GM12878 (cell line): ENCODE measurements at regions not wholly inside any gene's neighbourhood (a gene's known extent, or its start where the extent isn't known, plus 50 kb on each side); places are given as distances from the start of the nearest gene placed in this dataset.

Source experiments
- ATAC-seq: fragments of 200-7000 bp; cut with Tn5 transposase; 3 replicates; pipeline ENCODE4 v1.9.1; 2020; ENCODE audit warnings: mild to moderate bottlenecking, moderate library complexity
- BruUV-seq: library from RNA; stranded (reverse); fragments of 400-500 nt; replicated peaks from 2 replicates; lab custom pipeline; 2021; lab: Mats Ljungman, UMichigan
- CTCF ChIA-PET: fragments of 300-600 bp; sonication (Branson Sonifier 250); formaldehyde crosslinking; extraction: SDS; loops from one replicate; lab custom pipeline; 2021; ENCODE audit warnings: inconsistent platforms; lab: Yijun Ruan, JAX
- POLR2A ChIA-PET: fragments of 350-600 bp; formaldehyde crosslinking; extraction: SDS; loops from one replicate; lab custom pipeline; 2021; ENCODE audit warnings: inconsistent platforms; lab: Charles Lee
- RAD21 ChIA-PET: fragments of 300-600 bp; sonication (Branson Sonifier 250); formaldehyde crosslinking; loops from one replicate; lab custom pipeline; 2023; ENCODE audit warnings: antibody characterized with exemption; ENCODE audit not compliant: unreplicated experiment; lab: Charles Lee
- SMC1A ChIA-PET: fragments of 300-600 bp; sonication (Branson Sonifier 250); formaldehyde crosslinking; loops from one replicate; lab custom pipeline; 2023; ENCODE audit not compliant: unreplicated experiment, uncharacterized antibody; lab: Charles Lee
- DNase-seq: peaks from one replicate; pipeline ENCODE4 v3.0.0-alpha.2; 2011; ENCODE audit warnings: low read depth, low spot score
- FAIRE-seq: peaks from 3 replicates; lab custom pipeline; 2011; peaks lifted over from hg19 to GRCh38; lab: Jason Lieb, UNC
- H2AFZ ChIP-seq: 2 replicates; pipeline ENCODE4 v1.6.0; 2011; ENCODE audit warnings: low read depth, low read length, control low read depth; ENCODE audit not compliant: control insufficient read depth
- H3K27ac ChIP-seq: 2 replicates; pipeline ENCODE4 v1.5.1; 2011; ENCODE audit warnings: control low read depth; ENCODE audit not compliant: control insufficient read depth, insufficient read depth
- H3K27me3 ChIP-seq, 2 experiments: replicated peaks in 1 of 2; 2 replicates each; pipeline versions ENCODE4 v1.6.0 to v1.6.1; 2011; ENCODE audit warnings: low read length in 1 of 2; ENCODE audit not compliant: control insufficient read depth in 2 of 2, insufficient read depth in 2 of 2
- H3K36me3 ChIP-seq, 2 experiments: 2 replicates each; pipeline ENCODE4 v1.5.1; 2011; ENCODE audit warnings: low read length in 1 of 2; ENCODE audit not compliant: control insufficient read depth in 2 of 2, insufficient read depth in 2 of 2
- H3K4me1 ChIP-seq: 2 replicates; pipeline ENCODE4 v1.6.1; 2011; ENCODE audit warnings: mild to moderate bottlenecking, low read length, moderate library complexity, mixed read lengths; ENCODE audit not compliant: control insufficient read depth, insufficient read depth
- H3K4me2 ChIP-seq: 2 replicates; pipeline ENCODE4 v1.6.0; 2011; ENCODE audit warnings: control low read depth; ENCODE audit not compliant: control insufficient read depth, insufficient read depth
- H3K4me3 ChIP-seq: fragments of 200-600 bp; sonication (generic); 2 replicates; pipeline ENCODE4 v1.5.1; 2016
- H3K79me2 ChIP-seq: 2 replicates; pipeline ENCODE4 v1.6.0; 2011; ENCODE audit warnings: low read length; ENCODE audit not compliant: control insufficient read depth, insufficient read depth
- H3K9ac ChIP-seq: 2 replicates; pipeline ENCODE4 v1.8.0; 2011; ENCODE audit warnings: low read length, control low read depth, mixed read lengths; ENCODE audit not compliant: control insufficient read depth, insufficient read depth
- H3K9me3 ChIP-seq: replicated peaks from 3 replicates; pipeline ENCODE4 v1.5.1; 2011; ENCODE audit warnings: mild to moderate bottlenecking, low read length; ENCODE audit not compliant: control insufficient read depth, insufficient read depth
- H4K20me1 ChIP-seq: 2 replicates; pipeline ENCODE4 v1.6.0; 2011; ENCODE audit not compliant: control insufficient read depth, insufficient read depth
- ATF7 ChIP-seq: fragments of 450-650 bp; IDR thresholded peaks from 2 replicates; pipeline ENCODE4 v1.6.1; 2016; ENCODE audit warnings: low read depth, mild to moderate bottlenecking
- CEBPB ChIP-seq, 2 experiments: fragments of 150-350 bp in 1 of 2; IDR thresholded peaks; 2 replicates each; pipeline ENCODE4 v1.6.1; 2012 to 2014; ENCODE audit warnings: low read depth in 2 of 2, low read length in 2 of 2, borderline replicate concordance in 1 of 2, inconsistent platforms in 1 of 2
- DPF2 ChIP-seq: fragments of 450-650 bp; IDR thresholded peaks from 2 replicates; pipeline ENCODE4 v1.6.1; 2017; ENCODE audit warnings: mild to moderate bottlenecking
- EGR1 ChIP-seq, 2 experiments: IDR thresholded peaks; 1 replicate in 1 of 2; 2 replicates in 1 of 2; pipeline ENCODE4 v1.6.1; 2011 to 2012; ENCODE audit warnings: low read depth in 2 of 2, low read length in 2 of 2, borderline replicate concordance in 1 of 2, mild to moderate bottlenecking in 1 of 2, moderate library complexity in 1 of 2
- EP300 ChIP-seq, 2 experiments: fragments of 150-350 bp in 1 of 2; IDR thresholded peaks; 2 replicates each; pipeline ENCODE4 v1.6.1; 2011 to 2012; ENCODE audit warnings: low read depth in 2 of 2, low read length in 2 of 2, borderline replicate concordance in 1 of 2, improper control_type of control experiment in 1 of 2, inconsistent platforms in 1 of 2; ENCODE audit not compliant: control insufficient read depth in 1 of 2
- FOXK2 ChIP-seq: fragments of 450-650 bp; IDR thresholded peaks from 2 replicates; pipeline ENCODE4 v1.6.1; 2017; ENCODE audit warnings: mild to moderate bottlenecking, moderate library complexity
- HCFC1 ChIP-seq: fragments of 150-350 bp; IDR thresholded peaks from 2 replicates; pipeline ENCODE4 v1.6.1; 2014; ENCODE audit warnings: low read length
- MTA3 ChIP-seq: IDR thresholded peaks from 2 replicates; pipeline ENCODE4 v1.6.1; 2012; ENCODE audit warnings: low read length, inconsistent platforms, borderline replicate concordance
- POLR2AphosphoS5 ChIP-seq: IDR thresholded peaks from 2 replicates; pipeline ENCODE4 v1.6.1; 2011; ENCODE audit warnings: mild to moderate bottlenecking, low read length, inconsistent platforms
- RCOR1 ChIP-seq: conservative IDR thresholded peaks from 2 replicates; pipeline ENCODE4 v1.6.1; 2012; ENCODE audit warnings: low read depth, low read length, improper control_type of control experiment
- TAF1 ChIP-seq: IDR thresholded peaks from 2 replicates; pipeline ENCODE4 v1.6.1; 2011; ENCODE audit warnings: mild to moderate bottlenecking, low read depth, low read length, borderline replicate concordance
- TBL1XR1 ChIP-seq: IDR thresholded peaks from 2 replicates; pipeline ENCODE4 v1.6.1; 2012; ENCODE audit warnings: low read depth, low read length, improper control_type of control experiment
- WRNIP1 ChIP-seq: IDR thresholded peaks from 2 replicates; pipeline ENCODE4 v1.6.1; 2011; ENCODE audit warnings: low read depth, low read length, improper control_type of control experiment, borderline replicate concordance
- YBX1 ChIP-seq: fragments of 450-650 bp; IDR thresholded peaks from 2 replicates; pipeline ENCODE4 v1.6.1; 2016; ENCODE audit warnings: antibody characterized with exemption
- ZNF24 ChIP-seq: fragments of 450-650 bp; IDR thresholded peaks from 2 replicates; pipeline ENCODE4 v1.6.1; 2017; ENCODE audit warnings: antibody characterized with exemption, mild to moderate bottlenecking
- ZNF592 ChIP-seq: fragments of 450-650 bp; IDR thresholded peaks from 2 replicates; pipeline ENCODE4 v1.6.1; 2017; ENCODE audit warnings: mild to moderate bottlenecking, moderate library complexity
- ZZZ3 ChIP-seq: IDR thresholded peaks from 2 replicates; pipeline ENCODE4 v1.6.1; 2011; ENCODE audit warnings: low read depth; ENCODE audit not compliant: control insufficient read depth, insufficient read length
- in situ Hi-C: fragments of 300-500 bp; cut with MboI; formaldehyde crosslinking; loops from 9 replicates; pipeline ENCODE4 v1.14.3; 2018; ENCODE audit warnings: mixed read lengths
- intact Hi-C: fragments of 100-400 bp; cut with micrococcal nuclease; formaldehyde crosslinking; loops from one replicate; pipeline ENCODE4 v1.14.2; 2022; ENCODE audit not compliant: unreplicated experiment
- TF ChIP-seq, protein P1 (sequence below): fragments of 450-650 bp; IDR thresholded peaks from 2 replicates; pipeline ENCODE4 v1.6.1; 2014; ENCODE audit warnings: mild to moderate bottlenecking
- TF ChIP-seq, protein P2 (sequence below): fragments of 450-650 bp; IDR thresholded peaks from 2 replicates; pipeline ENCODE4 v1.6.1; 2016; ENCODE audit warnings: mild to moderate bottlenecking

DNA sequence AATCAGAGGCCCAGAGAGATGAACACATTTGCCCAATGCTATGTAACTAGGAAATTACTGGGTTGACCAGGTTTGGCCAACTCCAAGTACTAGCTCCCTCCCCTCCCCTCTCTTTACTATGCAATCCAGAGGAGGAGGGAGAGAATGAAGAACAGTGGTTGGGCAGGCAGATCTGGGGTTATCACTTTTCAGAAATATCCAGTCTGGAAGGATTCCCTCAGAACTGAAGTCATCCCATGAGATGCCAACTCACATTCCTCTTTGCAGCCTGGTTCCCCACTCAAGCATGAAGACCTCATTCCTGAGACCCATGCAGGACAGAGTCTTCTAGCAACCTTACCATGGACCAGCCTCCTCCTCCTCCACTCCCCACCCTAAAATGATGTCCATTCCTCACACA lies 201.1 kb downstream of the TLE3 start:
- Histone ChIP-seq H2AFZ (no peak overlapping the region), H4K20me1 (no peaks in the 10 kb centered on the region), H3K36me3 (no peaks in the 10 kb centered on the region), H3K9me3 (no peaks in the 10 kb centered on the region; the same call in 2 of the 3 replicates), H3K4me3 (no peak overlapping the region), H3K27ac (no peak overlapping the region), H3K27me3 (peaks cover 0 to 3% of the 10 kb centered on the region in 2 experiments; a peak in 2 of 4 replicates), H3K79me2 (no peaks in the 10 kb centered on the region), H3K4me2 (no peak overlapping the region), H3K9ac (no peak overlapping the region), H3K4me1 (no peaks in the 10 kb centered on the region)
- ChIA-PET POLR2A (no interaction called here), CTCF (no interaction called here), SMC1A (no interaction called here), RAD21 (no interaction called here)
- no TSS peak for BruUV-seq
- ATAC-seq, result no peak
- FAIRE-seq, result no peak
- in situ Hi-C loops, result no loop called here
- intact Hi-C loops, result no loop called here
- DNase-seq, result no peak
- TF ChIP-seq, protein P1, sequence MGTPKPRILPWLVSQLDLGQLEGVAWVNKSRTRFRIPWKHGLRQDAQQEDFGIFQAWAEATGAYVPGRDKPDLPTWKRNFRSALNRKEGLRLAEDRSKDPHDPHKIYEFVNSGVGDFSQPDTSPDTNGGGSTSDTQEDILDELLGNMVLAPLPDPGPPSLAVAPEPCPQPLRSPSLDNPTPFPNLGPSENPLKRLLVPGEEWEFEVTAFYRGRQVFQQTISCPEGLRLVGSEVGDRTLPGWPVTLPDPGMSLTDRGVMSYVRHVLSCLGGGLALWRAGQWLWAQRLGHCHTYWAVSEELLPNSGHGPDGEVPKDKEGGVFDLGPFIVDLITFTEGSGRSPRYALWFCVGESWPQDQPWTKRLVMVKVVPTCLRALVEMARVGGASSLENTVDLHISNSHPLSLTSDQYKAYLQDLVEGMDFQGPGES, result no peak
- TF ChIP-seq POLR2AphosphoS5 (no peak), FOXK2 (no peak), WRNIP1 (no peak), CEBPB (IDR thresholded peaks at IDR 0.05; ENCODE audit: borderline replicate concordance in 1 of 2, low read depth in 2 of 2, low read length in 2 of 2) (no peak), YBX1 (no peak), EP300 (IDR thresholded peaks at IDR 0.05; ENCODE audit: borderline replicate concordance in 1 of 2, control insufficient read depth in 1 of 2, low read depth in 2 of 2, low read length in 2 of 2) (no peak), HCFC1 (no peak), ZNF24 (no peak), RCOR1 (no peak), ZZZ3 (no peak), EGR1 (IDR thresholded peaks at IDR 0.05; ENCODE audit: borderline replicate concordance in 1 of 2, low read depth in 2 of 2, low read length in 2 of 2) (no peak), ZNF592 (no peak), TAF1 (no peak), MTA3 (no peak), ATF7 (no peak), DPF2 (no peak), TBL1XR1 (no peak)
- TF ChIP-seq, protein P2, sequence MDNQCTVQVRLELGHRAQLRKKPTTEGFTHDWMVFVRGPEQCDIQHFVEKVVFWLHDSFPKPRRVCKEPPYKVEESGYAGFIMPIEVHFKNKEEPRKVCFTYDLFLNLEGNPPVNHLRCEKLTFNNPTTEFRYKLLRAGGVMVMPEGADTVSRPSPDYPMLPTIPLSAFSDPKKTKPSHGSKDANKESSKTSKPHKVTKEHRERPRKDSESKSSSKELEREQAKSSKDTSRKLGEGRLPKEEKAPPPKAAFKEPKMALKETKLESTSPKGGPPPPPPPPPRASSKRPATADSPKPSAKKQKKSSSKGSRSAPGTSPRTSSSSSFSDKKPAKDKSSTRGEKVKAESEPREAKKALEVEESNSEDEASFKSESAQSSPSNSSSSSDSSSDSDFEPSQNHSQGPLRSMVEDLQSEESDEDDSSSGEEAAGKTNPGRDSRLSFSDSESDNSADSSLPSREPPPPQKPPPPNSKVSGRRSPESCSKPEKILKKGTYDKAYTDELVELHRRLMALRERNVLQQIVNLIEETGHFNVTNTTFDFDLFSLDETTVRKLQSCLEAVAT, result no peak
